Loucy (cell line): ENCODE measurements at regions not wholly inside any gene's neighbourhood (a gene's known extent, or its start where the extent isn't known, plus 50 kb on each side); places are given as distances from the start of the nearest gene placed in this dataset.

Experiments used
- H2AFZ ChIP-seq: fragments of 200-600 bp; sonication (generic); 2 replicates; pipeline ENCODE4 v1.6.0; 2016; ENCODE audit warnings: antibody characterized with exemption, mild to moderate bottlenecking, low read length, moderate library complexity
- H3F3A ChIP-seq: fragments of 200-600 bp; 2 replicates; pipeline ENCODE4 v1.6.0; 2016; ENCODE audit warnings: antibody characterized with exemption, low read depth, mild to moderate bottlenecking
- H3K27me3 ChIP-seq: fragments of 200-600 bp; sonication (generic); 2 replicates; pipeline ENCODE4 v1.6.1; 2014; ENCODE audit warnings: low read length, mild to moderate bottlenecking; ENCODE audit not compliant: insufficient read depth, poor library complexity, severe bottlenecking
- H3K36me3 ChIP-seq: fragments of 200-600 bp; sonication (generic); 2 replicates; pipeline ENCODE4 v1.6.1; 2016; ENCODE audit warnings: low read length; ENCODE audit not compliant: insufficient read depth
- H3K4me1 ChIP-seq: fragments of 200-600 bp; sonication (generic); 2 replicates; pipeline ENCODE4 v1.5.1; 2014; ENCODE audit warnings: low read length, mild to moderate bottlenecking; ENCODE audit not compliant: insufficient read depth, poor library complexity, severe bottlenecking
- H3K4me2 ChIP-seq: fragments of 200-600 bp; sonication (generic); 2 replicates; pipeline ENCODE4 v1.6.0; 2014; ENCODE audit warnings: antibody characterized with exemption, low read length, low read depth, mild to moderate bottlenecking; ENCODE audit not compliant: poor library complexity, severe bottlenecking
- H3K4me3 ChIP-seq: fragments of 200-600 bp; sonication (generic); 2 replicates; pipeline ENCODE4 v1.5.1; 2014; ENCODE audit warnings: low read length, mild to moderate bottlenecking, mixed read lengths; ENCODE audit not compliant: poor library complexity, severe bottlenecking
- H3K79me2 ChIP-seq: fragments of 200-600 bp; sonication (generic); 2 replicates; pipeline ENCODE4 v1.6.1; 2014; ENCODE audit warnings: low read length; ENCODE audit not compliant: insufficient read depth
- H3K9ac ChIP-seq: fragments of 200-600 bp; sonication (generic); 2 replicates; pipeline ENCODE4 v1.6.0; 2014; ENCODE audit warnings: mild to moderate bottlenecking, low read depth, low read length, moderate library complexity; ENCODE audit not compliant: poor library complexity, severe bottlenecking
- H3K9me2 ChIP-seq: fragments of 200-600 bp; sonication (generic); replicated peaks from 2 replicates; pipeline ENCODE4 v1.6.1; 2016; ENCODE audit warnings: low read depth, low read length, mixed read lengths
- H3K9me3 ChIP-seq: fragments of 200-600 bp; sonication (generic); 2 replicates; pipeline ENCODE4 v1.6.1; 2014; ENCODE audit warnings: mild to moderate bottlenecking, antibody characterized with exemption, low read length, low read depth; ENCODE audit not compliant: insufficient read depth
- H4K20me1 ChIP-seq: fragments of 200-600 bp; sonication (generic); 2 replicates; pipeline ENCODE4 v1.6.0; 2014; ENCODE audit warnings: antibody characterized with exemption, low read length, mild to moderate bottlenecking; ENCODE audit not compliant: insufficient read depth, poor library complexity, severe bottlenecking
- CTCF ChIP-seq: fragments of 200-600 bp; sonication (generic); conservative IDR thresholded peaks from 2 replicates; pipeline ENCODE4 v1.5.1; 2014; ENCODE audit warnings: mild to moderate bottlenecking, antibody characterized with exemption, low read length
- EZH2phosphoT487 ChIP-seq: fragments of 200-600 bp; IDR thresholded peaks from 2 replicates; pipeline ENCODE4 v1.6.1; 2018; ENCODE audit warnings: antibody characterized with exemption, mild to moderate bottlenecking, moderate library complexity, borderline replicate concordance

- Histone ChIP-seq H3K27me3 (no peaks in the 10 kb centered on the region), H3K9ac (no peak overlapping the region), H3K9me2 (no peaks in the 10 kb centered on the region), H3K4me1 (no peaks in the 10 kb centered on the region), H4K20me1 (no peaks in the 10 kb centered on the region), H3K36me3 (no peaks in the 10 kb centered on the region), H2AFZ (no peak overlapping the region), H3K79me2 (no peaks in the 10 kb centered on the region), H3K4me2 (no peak overlapping the region), H3K9me3 (no peaks in the 10 kb centered on the region), H3F3A (no peaks in the 10 kb centered on the region), H3K4me3 (no peak overlapping the region)
- TF ChIP-seq CTCF: no peak
- TF ChIP-seq EZH2phosphoT487: no peak
These were observed 296.0 kb upstream of the MKI67 start for GRCh38 chr10:128422190-128422589.

GRCh38 chr10:128422999-128423398 is 296.8 kb upstream of the MKI67 start:
- H2AFZ ChIP-seq: no peak overlapping the region
- H3K4me1 ChIP-seq: no peaks in the 10 kb centered on the region
- H3K36me3 ChIP-seq: no peaks in the 10 kb centered on the region
- H3K9me2 ChIP-seq: no peaks in the 10 kb centered on the region
- no peaks in the 10 kb centered on the region for H4K20me1 ChIP-seq
- H3K4me2 ChIP-seq: no peak overlapping the region
- H3K27me3 ChIP-seq: no peaks in the 10 kb centered on the region
- no peaks in the 10 kb centered on the region for H3K79me2 ChIP-seq
- no peaks in the 10 kb centered on the region for H3F3A ChIP-seq
- no peak overlapping the region for H3K4me3 ChIP-seq
- no peak overlapping the region for H3K9ac ChIP-seq
- TF ChIP-seq CTCF (no peak), EZH2phosphoT487 (no peak)
- H3K9me3 ChIP-seq: no peaks in the 10 kb centered on the region

- Histone ChIP-seq H3K9ac (no peak overlapping the region), H2AFZ (no peak overlapping the region), H3K4me3 (no peak overlapping the region), H3K36me3 (no peaks in the 10 kb centered on the region), H3K79me2 (no peaks in the 10 kb centered on the region), H3K9me3 (no peaks in the 10 kb centered on the region), H3K4me2 (no peak overlapping the region), H3K9me2 (no peaks in the 10 kb centered on the region), H3K27me3 (no peaks in the 10 kb centered on the region), H3K4me1 (no peaks in the 10 kb centered on the region), H4K20me1 (no peaks in the 10 kb centered on the region), H3F3A (no peaks in the 10 kb centered on the region)
- no peak for TF ChIP-seq CTCF
- no peak for TF ChIP-seq EZH2phosphoT487
These were observed 303.1 kb upstream of the MKI67 start for GRCh38 chr10:128429321-128429720.
